Endothelial cell of umbilical vein (primary cell): ENCODE measurements at regions not wholly inside any gene's neighbourhood (a gene's known extent, or its start where the extent isn't known, plus 50 kb on each side); places are given as distances from the start of the nearest gene placed in this dataset.

Experiments used
- BruUV-seq: library from RNA; stranded (reverse); fragments of 400-500 nt; replicated peaks from 2 replicates; lab custom pipeline; 2021; lab: Mats Ljungman, UMichigan
- CTCF ChIA-PET: fragments of 300-600, 350-600 bp; sonication (Branson Sonifier 250); formaldehyde crosslinking; loops from one replicate; lab custom pipeline; 2021; ENCODE audit warnings: antibody characterized with exemption, inconsistent platforms; lab: Charles Lee
- POLR2A ChIA-PET: fragments of 300-600, 350-600 bp; sonication (Branson Sonifier 250); formaldehyde crosslinking; loops from one replicate; lab custom pipeline; 2021; ENCODE audit warnings: antibody characterized with exemption, inconsistent platforms; lab: Charles Lee
- DNase-seq: peaks from one replicate; pipeline ENCODE4 v3.0.0-alpha.2; 2011; ENCODE audit warnings: low read depth, low spot score
- FAIRE-seq: peaks from 2 replicates; lab custom pipeline; 2011; peaks lifted over from hg19 to GRCh38; lab: Jason Lieb, UNC
- H2AFZ ChIP-seq: 2 replicates; pipeline ENCODE4 v1.6.0; 2012; ENCODE audit warnings: low read depth, low read length, control low read depth, inconsistent platforms
- H3K27ac ChIP-seq: 2 replicates; pipeline ENCODE4 v1.5.1; 2011; ENCODE audit warnings: low read depth, mild to moderate bottlenecking, control low read depth, low read length, moderate library complexity; ENCODE audit not compliant: insufficient read depth
- H3K27me3 ChIP-seq, 2 experiments: 2 replicates each; pipeline versions ENCODE4 v1.6.0 to v1.6.1; 2011; ENCODE audit warnings: low read length in 2 of 2, mixed read lengths in 1 of 2; ENCODE audit not compliant: control insufficient read depth in 2 of 2, insufficient read depth in 2 of 2
- H3K36me3 ChIP-seq, 2 experiments: 2 replicates in 1 of 2; 3 replicates in 1 of 2; pipeline ENCODE4 v1.5.1; 2011; ENCODE audit warnings: low read length in 2 of 2, mild to moderate bottlenecking in 1 of 2, moderate library complexity in 1 of 2; ENCODE audit not compliant: control insufficient read depth in 2 of 2, insufficient read depth in 2 of 2; ENCODE audit errors: extremely low read depth in 1 of 2
- H3K4me1 ChIP-seq: 3 replicates; pipeline ENCODE4 v1.5.1; 2011; ENCODE audit warnings: mild to moderate bottlenecking, low read length; ENCODE audit not compliant: control insufficient read depth, insufficient read depth; ENCODE audit errors: extremely low read depth
- H3K4me2 ChIP-seq: 2 replicates; pipeline ENCODE4 v1.6.1; 2011; ENCODE audit warnings: low read length, control low read depth, mixed read lengths; ENCODE audit not compliant: insufficient read depth
- H3K4me3 ChIP-seq, 3 experiments: fragments of 200-600 bp in 1 of 3; sonication (generic), shearing (Covaris generic) in 1 of 3; replicated peaks in 1 of 3; 2 replicates each; pipeline ENCODE4 v1.5.1; 2011 to 2016; ENCODE audit warnings: control low read depth in 3 of 3, low read length in 3 of 3, mild to moderate bottlenecking in 2 of 3, inconsistent platforms in 1 of 3, low read depth in 1 of 3, moderate library complexity in 1 of 3; ENCODE audit not compliant: insufficient read depth in 1 of 3
- H3K79me2 ChIP-seq: 2 replicates; pipeline ENCODE4 v1.6.0; 2012; ENCODE audit warnings: low read length, inconsistent platforms; ENCODE audit not compliant: control insufficient read depth, insufficient read depth
- H3K9ac ChIP-seq: replicated peaks from 2 replicates; pipeline ENCODE3; 2011; ENCODE audit warnings: low read length, control low read depth; ENCODE audit not compliant: insufficient read depth; ENCODE audit errors: extremely low read depth
- H3K9me1 ChIP-seq: replicated peaks from 3 replicates; pipeline ENCODE4 v1.6.0; 2011; ENCODE audit warnings: mild to moderate bottlenecking, low read length; ENCODE audit not compliant: control insufficient read depth, insufficient read depth; ENCODE audit errors: extremely low read depth
- H3K9me3 ChIP-seq: replicated peaks from 2 replicates; pipeline ENCODE4 v1.5.1; 2012; ENCODE audit warnings: low read length, inconsistent platforms; ENCODE audit not compliant: control insufficient read depth, insufficient read depth
- H4K20me1 ChIP-seq: replicated peaks from 2 replicates; pipeline ENCODE3; 2011; ENCODE audit warnings: mild to moderate bottlenecking, low read length; ENCODE audit not compliant: control insufficient read depth, insufficient read depth; ENCODE audit errors: extremely low read depth
- CTCF ChIP-seq, 2 donors: IDR thresholded peaks; 1 replicate in 1 of 2; 2 replicates in 1 of 2; pipeline ENCODE4 v1.5.1; 2011; ENCODE audit warnings: low read length in 2 of 2, mild to moderate bottlenecking in 2 of 2, moderate library complexity in 2 of 2, control low read depth in 1 of 2, inconsistent platforms in 1 of 2, low read depth in 1 of 2; ENCODE audit not compliant: insufficient read depth in 1 of 2; ENCODE audit errors: extremely low read depth in 1 of 2
- EZH2 ChIP-seq: IDR thresholded peaks from 2 replicates; pipeline ENCODE4 v1.6.1; 2012; ENCODE audit warnings: borderline replicate concordance, low read depth, mild to moderate bottlenecking, moderate library complexity, low read length, inconsistent platforms; ENCODE audit not compliant: severe bottlenecking
- FOS ChIP-seq: IDR thresholded peaks from 2 replicates; pipeline ENCODE4 v1.6.1; 2011; ENCODE audit warnings: mild to moderate bottlenecking, low read length, moderate library complexity, borderline replicate concordance; ENCODE audit not compliant: insufficient read depth
- GATA2 ChIP-seq: IDR thresholded peaks from 2 replicates; pipeline ENCODE4 v1.7.0; 2011; ENCODE audit warnings: low read depth, mild to moderate bottlenecking, moderate library complexity, mixed read lengths, low read length; ENCODE audit not compliant: insufficient read length, insufficient read depth
- JUN ChIP-seq: IDR thresholded peaks from 2 replicates; pipeline ENCODE4 v1.6.1; 2011; ENCODE audit warnings: borderline replicate concordance, low read depth; ENCODE audit not compliant: insufficient read length, insufficient read depth
- MYC ChIP-seq: IDR thresholded peaks from one replicate; pipeline ENCODE4 v1.6.1; 2011; ENCODE audit warnings: mild to moderate bottlenecking, low read depth, low read length
- POLR2A ChIP-seq: IDR thresholded peaks from 2 replicates; pipeline ENCODE4 v1.6.1; 2012; ENCODE audit warnings: low read depth, mild to moderate bottlenecking, control low read depth, low read length
- POLR2AphosphoS5 ChIP-seq: IDR thresholded peaks from 2 replicates; pipeline ENCODE4 v1.6.1; 2012; ENCODE audit warnings: low read depth, mild to moderate bottlenecking, control low read depth, low read length, moderate library complexity; ENCODE audit not compliant: insufficient read depth
- dilution Hi-C: fragments of 300-500 bp; cut with MboI; formaldehyde crosslinking; loops from one replicate; pipeline ENCODE4 v1.15.0; 2019; ENCODE audit warnings: low sequenced_read_pairs; ENCODE audit not compliant: extremely low pct_ligation_motif_present
- intact Hi-C: fragments of 100-400 bp; cut with micrococcal nuclease; formaldehyde crosslinking; loops from one replicate; pipeline ENCODE4 v1.10.0; 2022
- TF ChIP-seq, protein P1 (sequence below): IDR thresholded peaks from 2 replicates; pipeline ENCODE4 v1.6.1; 2011; ENCODE audit not compliant: insufficient read depth, insufficient read length

DNA sequence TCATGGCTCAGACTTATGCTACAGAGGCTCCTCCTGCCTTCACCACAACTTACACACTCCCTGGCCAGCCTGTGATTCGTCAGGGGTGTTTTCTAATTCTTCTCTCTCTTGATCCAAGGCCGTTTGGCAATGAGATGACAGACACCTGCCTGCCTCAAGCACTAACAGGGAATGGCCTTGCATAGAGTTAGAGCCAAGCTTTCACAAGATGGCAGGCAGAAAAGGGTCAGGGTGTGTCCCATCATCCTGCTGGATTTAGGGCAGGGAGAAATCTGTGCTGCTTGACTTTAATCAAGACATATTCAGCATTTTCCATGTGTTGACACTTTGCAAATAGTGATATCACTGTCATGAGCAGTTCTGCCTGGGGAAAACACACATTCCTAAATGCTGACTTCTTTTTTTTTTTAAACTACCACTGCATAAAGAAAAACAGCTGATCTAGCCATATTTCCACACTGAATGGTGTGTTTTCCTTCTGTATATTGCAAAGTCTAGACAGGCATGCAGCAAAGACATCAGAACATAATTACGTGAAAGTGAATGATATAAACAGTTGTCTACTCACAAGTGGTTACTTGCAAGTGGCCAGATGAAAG, 95.0 kb upstream of the SLC25A48 start:
- POLR2A ChIA-PET: no interaction called here
- H3K36me3 ChIP-seq: no peaks in the 10 kb centered on the region
- H3K79me2 ChIP-seq: no peaks in the 10 kb centered on the region
- intact Hi-C loops (no loop called here), dilution Hi-C loops (loop anchor here (25.0 kb wide), 1 partner anchor 98 kb away; the partner anchor contains the start of gene SLC25A48)
- no peaks in the 10 kb centered on the region for H3K4me1 ChIP-seq
- no TSS peak for BruUV-seq
- H3K4me3 ChIP-seq: no peak overlapping the region
- no peaks in the 10 kb centered on the region for H3K27me3 ChIP-seq
- no peak overlapping the region for H3K4me2 ChIP-seq
- CTCF ChIA-PET: no interaction called here
- no peak for DNase-seq
- no peak for TF ChIP-seq MYC
- no peak for TF ChIP-seq EZH2
- TF ChIP-seq JUN: no peak
- TF ChIP-seq POLR2A: no peak
- TF ChIP-seq FOS: no peak
- TF ChIP-seq CTCF (IDR thresholded peaks at IDR 0.05; ENCODE audit: extremely low read depth in 1 of 2, insufficient read depth in 1 of 2, low read depth in 1 of 2, low read length in 2 of 2): no peak
- TF ChIP-seq, protein P1, sequence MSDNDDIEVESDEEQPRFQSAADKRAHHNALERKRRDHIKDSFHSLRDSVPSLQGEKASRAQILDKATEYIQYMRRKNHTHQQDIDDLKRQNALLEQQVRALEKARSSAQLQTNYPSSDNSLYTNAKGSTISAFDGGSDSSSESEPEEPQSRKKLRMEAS: no peak
- TF ChIP-seq GATA2: no peak
- TF ChIP-seq POLR2AphosphoS5: no peak
- no peak overlapping the region for H3K9ac ChIP-seq
- no peak overlapping the region for H2AFZ ChIP-seq
- FAIRE-seq: no peak
- no peaks in the 10 kb centered on the region for H4K20me1 ChIP-seq
- H3K9me1 ChIP-seq: no peaks in the 10 kb centered on the region
- no peaks in the 10 kb centered on the region for H3K9me3 ChIP-seq
- H3K27ac ChIP-seq: no peak overlapping the region
